Endodermal cell (in vitro differentiated cells): ENCODE measurements at regions not wholly inside any gene's neighbourhood (a gene's known extent, or its start where the extent isn't known, plus 50 kb on each side); places are given as distances from the start of the nearest gene placed in this dataset.
A peak's percentile ranks its signal among the peaks of the same experiment; 100 is the strongest.

Experiments used
- DNase-seq: peaks from one replicate; pipeline ENCODE4 v3.0.0-alpha.2; 2017
- H3K27ac ChIP-seq: 2 replicates; pipeline ENCODE4 v1.5.1; 2013; ENCODE audit warnings: mild to moderate bottlenecking, low read depth, low read length, moderate library complexity
- H3K27me3 ChIP-seq: 2 replicates; pipeline ENCODE4 v1.6.1; 2013; ENCODE audit warnings: mild to moderate bottlenecking, low read length, moderate library complexity; ENCODE audit not compliant: insufficient read depth, control insufficient read depth, poor library complexity, severe bottlenecking
- H3K36me3 ChIP-seq: 2 replicates; pipeline ENCODE4 v1.7.0; 2013; ENCODE audit warnings: mild to moderate bottlenecking, low read length, moderate library complexity; ENCODE audit not compliant: control insufficient read depth, insufficient read depth
- H3K4me1 ChIP-seq: one replicate; pipeline ENCODE4 v1.7.0; 2013; ENCODE audit warnings: low read length; ENCODE audit not compliant: control insufficient read depth, insufficient read depth
- H3K4me3 ChIP-seq: 2 replicates; pipeline ENCODE4 v1.5.1; 2013; ENCODE audit warnings: mild to moderate bottlenecking, low read length, moderate library complexity
- H3K9ac ChIP-seq: 2 replicates; pipeline ENCODE4 v1.6.1; 2013; ENCODE audit warnings: mild to moderate bottlenecking, low read length, moderate library complexity; ENCODE audit not compliant: poor library complexity, severe bottlenecking; ENCODE audit errors: extremely low read depth
- H3K9me3 ChIP-seq: 2 replicates; pipeline ENCODE4 v1.6.1; 2013; ENCODE audit warnings: mild to moderate bottlenecking, low read length, moderate library complexity; ENCODE audit not compliant: control insufficient read depth
- H3K27ac Mint-ChIP-seq: 2 replicates; pipeline ENCODE4 v1.8.0; 2020; ENCODE audit warnings: mixed read lengths
- H3K27me3 Mint-ChIP-seq: 2 replicates; pipeline ENCODE4 v1.8.0; 2021; ENCODE audit warnings: mild to moderate bottlenecking, mixed read lengths; ENCODE audit not compliant: insufficient read depth
- H3K36me3 Mint-ChIP-seq: 2 replicates; pipeline ENCODE4 v1.8.0; 2020; ENCODE audit warnings: low read depth, mixed read lengths
- H3K4me1 Mint-ChIP-seq: 2 replicates; pipeline ENCODE4 v1.8.0; 2020; ENCODE audit warnings: mixed read lengths
- H3K4me3 Mint-ChIP-seq: 2 replicates; pipeline ENCODE4 v1.8.0; 2020; ENCODE audit warnings: mild to moderate bottlenecking, moderate library complexity, mixed read lengths
- H3K9me3 Mint-ChIP-seq: 2 replicates; pipeline ENCODE4 v1.8.0; 2020; ENCODE audit warnings: mild to moderate bottlenecking, mixed read lengths
- CTCF ChIP-seq: fragments of 200-600 bp; sonication (generic); conservative IDR thresholded peaks from 2 replicates; pipeline ENCODE4 v1.5.0; 2021; ENCODE audit warnings: antibody characterized with exemption, mild to moderate bottlenecking
- WGBS, 2 experiments: methylation state at CpG; one replicate each; pipeline versions ENCODE4 v1.1.5 to v1.1.7; 2013; ENCODE audit warnings: missing lambda C conversion rate in 2 of 2, mixed read lengths in 1 of 2; ENCODE audit not compliant: insufficient coverage in 1 of 2, insufficient read length in 1 of 2; 5-methylcytosine and 5-hydroxymethylcytosine counted together

GRCh38 chr13:68984688-68985319 is 1122.8 kb upstream of the ATXN8OS start:
- Mint-ChIP-seq H3K36me3 (no peaks in the 10 kb centered on the region), H3K27ac (no peak overlapping the region), H3K4me3 (no peak overlapping the region), H3K9me3 (peaks cover 12% of the 10 kb centered on the region), H3K27me3 (peaks cover 3% of the 10 kb centered on the region), H3K4me1 (peaks cover 7% of the 10 kb centered on the region)
- H3K4me1 ChIP-seq, result no peaks in the 10 kb centered on the region
- no peak for DNase-seq
- H3K36me3 ChIP-seq, result no peaks in the 10 kb centered on the region
- no peak overlapping the region for H3K9ac ChIP-seq
- no peak overlapping the region for H3K27ac ChIP-seq
- H3K9me3 ChIP-seq, result peaks cover 7% of the 10 kb centered on the region
- no peaks in the 10 kb centered on the region for H3K27me3 ChIP-seq
- no peak for TF ChIP-seq CTCF
- no peak overlapping the region for H3K4me3 ChIP-seq
- WGBS, 2 experiments, result 94 to 100% methylated on average over 4 to 37 of the region's 37 CpGs

- Mint-ChIP-seq H3K4me1 (no peaks in the 10 kb centered on the region), H3K27ac (no peak overlapping the region), H3K27me3 (peaks cover 3% of the 10 kb centered on the region), H3K4me3 (no peak overlapping the region), H3K36me3 (no peaks in the 10 kb centered on the region), H3K9me3 (peaks cover 12% of the 10 kb centered on the region)
- Histone ChIP-seq H3K36me3 (no peaks in the 10 kb centered on the region), H3K4me3 (no peak overlapping the region), H3K4me1 (no peaks in the 10 kb centered on the region), H3K9me3 (peaks cover 7% of the 10 kb centered on the region), H3K27me3 (no peaks in the 10 kb centered on the region), H3K27ac (no peak overlapping the region), H3K9ac (no peak overlapping the region)
- TF ChIP-seq CTCF, result no peak
- 76 to 88% methylated on average over 4 to 12 of the region's 12 CpGs for WGBS, 2 experiments
- peak; percentile 41 for DNase-seq
Measured at GRCh38 chr13:68982961-68983619, 1124.5 kb upstream of the ATXN8OS start.

GRCh38 chr13:68976287-68976686 is 1131.3 kb upstream of the ATXN8OS start:
- Mint-ChIP-seq H3K9me3 (no peaks in the 10 kb centered on the region), H3K36me3 (no peaks in the 10 kb centered on the region), H3K4me3 (no peak overlapping the region), H3K4me1 (no peaks in the 10 kb centered on the region), H3K27ac (no peak overlapping the region), H3K27me3 (no peaks in the 10 kb centered on the region)
- H3K4me3 ChIP-seq, result no peak overlapping the region
- no peak overlapping the region for H3K27ac ChIP-seq
- no peak overlapping the region for H3K9ac ChIP-seq
- WGBS, 2 experiments, result 92% methylated on average over 2 of the region's 2 CpGs; no CpG with 5 or more reads in 1 of the 2 experiments
- TF ChIP-seq CTCF, result no peak
- no peaks in the 10 kb centered on the region for H3K9me3 ChIP-seq
- no peaks in the 10 kb centered on the region for H3K4me1 ChIP-seq
- DNase-seq, result no peak
- H3K27me3 ChIP-seq, result no peaks in the 10 kb centered on the region
- H3K36me3 ChIP-seq, result no peaks in the 10 kb centered on the region
